ENCODE measurements at regions not wholly inside any gene's neighbourhood (a gene's known extent, or its start where the extent isn't known, plus 50 kb on each side); places are given as distances from the start of the nearest gene placed in this dataset.

DNA sequence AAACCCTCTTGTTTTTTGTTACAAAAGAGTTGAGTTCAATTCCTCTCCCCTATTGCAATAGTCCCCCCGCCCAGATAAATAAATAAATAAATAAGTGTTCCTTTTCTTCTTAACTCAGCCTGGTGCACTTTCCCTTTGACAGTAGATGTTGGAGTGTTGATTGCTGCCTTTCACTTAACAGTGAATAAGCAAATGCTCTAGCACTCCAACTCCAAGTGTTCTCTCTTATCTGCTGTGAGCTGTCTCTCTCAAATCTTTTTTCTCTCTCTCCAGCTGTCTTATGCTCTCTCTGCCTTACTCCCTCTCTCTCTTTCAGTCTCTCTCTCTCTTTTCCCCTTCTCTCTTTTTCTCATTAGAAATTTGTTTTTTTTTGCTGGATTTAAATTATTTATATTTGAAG is 216.7 kb downstream of the TMX3 start:
- no peak for TF ChIP-seq EZH2phosphoT487 (IDR thresholded peaks at IDR 0.05; ENCODE audit: borderline replicate concordance, low read length)
- TF ChIP-seq CTCF (IDR thresholded peaks at IDR 0.05; ENCODE audit: low read depth, low read length, poor library complexity, severe bottlenecking), result no peak
